IPS-15b (cell line): ENCODE measurements at regions not wholly inside any gene's neighbourhood (a gene's known extent, or its start where the extent isn't known, plus 50 kb on each side); places are given as distances from the start of the nearest gene placed in this dataset.

Experiments used
- H3K27me3 ChIP-seq: one replicate; pipeline ENCODE4 v1.6.1; 2013; ENCODE audit warnings: low read length; ENCODE audit not compliant: control insufficient read depth, insufficient read depth
- H3K36me3 ChIP-seq: one replicate; pipeline ENCODE4 v1.6.1; 2013; ENCODE audit warnings: low read length; ENCODE audit not compliant: control insufficient read depth, insufficient read depth
- H3K4me1 ChIP-seq: one replicate; pipeline ENCODE4 v1.6.1; 2013; ENCODE audit warnings: mild to moderate bottlenecking, low read length; ENCODE audit not compliant: control insufficient read depth, insufficient read depth
- H3K4me3 ChIP-seq: one replicate; pipeline ENCODE4 v1.5.1; 2013; ENCODE audit warnings: low read depth, low read length
- H3K9ac ChIP-seq: one replicate; pipeline ENCODE4 v1.6.1; 2013; ENCODE audit warnings: low read depth, mild to moderate bottlenecking, low read length
- H3K9me3 ChIP-seq: one replicate; pipeline ENCODE4 v1.6.1; 2013; ENCODE audit warnings: mild to moderate bottlenecking, low read length; ENCODE audit not compliant: control insufficient read depth, insufficient read depth

DNA sequence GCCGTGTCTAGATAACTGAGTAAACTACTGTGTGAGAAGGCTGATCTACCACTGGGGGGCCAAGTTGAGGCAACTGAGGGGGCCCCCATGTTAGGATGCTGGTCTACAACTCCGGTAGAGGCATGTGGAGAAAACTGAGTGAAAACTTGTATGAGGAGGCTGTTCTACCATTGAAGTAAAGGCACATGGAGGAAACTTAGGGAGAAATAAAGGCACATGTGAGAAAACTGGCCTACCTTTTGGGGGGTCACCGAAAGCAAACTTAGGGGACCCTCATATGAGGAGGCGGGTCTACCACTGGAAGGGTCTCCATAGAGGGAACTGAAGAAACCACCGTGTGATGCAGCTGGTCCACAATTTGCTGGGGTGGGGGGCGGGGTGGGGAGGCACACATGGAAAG lies 155.2 kb downstream of the FBLN2 start:
- Histone ChIP-seq H3K36me3 (no peaks in the 10 kb centered on the region), H3K9me3 (no peaks in the 10 kb centered on the region), H3K27me3 (no peaks in the 10 kb centered on the region), H3K4me1 (peaks cover 2% of the 10 kb centered on the region), H3K9ac (no peak overlapping the region), H3K4me3 (no peak overlapping the region)

DNA sequence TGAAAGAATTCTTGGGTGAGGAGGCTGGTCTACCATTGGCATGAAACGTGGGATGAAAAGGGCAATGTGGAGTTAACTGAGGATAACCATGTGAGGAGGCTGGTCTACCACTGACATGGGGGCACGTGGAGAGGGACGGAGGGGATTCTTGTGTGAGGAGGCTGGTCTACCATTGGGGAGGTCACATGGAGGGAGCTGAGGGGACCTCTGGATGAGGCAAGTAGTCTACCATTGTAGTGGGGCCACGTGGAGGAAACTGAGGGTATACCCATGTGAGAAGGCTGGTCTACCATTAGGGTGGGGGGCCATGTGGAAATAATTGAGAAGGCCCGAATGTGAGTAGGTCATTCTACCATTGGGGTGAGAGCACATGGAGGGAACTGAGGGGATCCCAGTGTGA lies 154.1 kb downstream of the FBLN2 start:
- H3K27me3 ChIP-seq: no peaks in the 10 kb centered on the region
- H3K36me3 ChIP-seq: no peaks in the 10 kb centered on the region
- no peak overlapping the region for H3K9ac ChIP-seq
- H3K4me3 ChIP-seq: no peak overlapping the region
- peaks cover 5% of the 10 kb centered on the region for H3K4me1 ChIP-seq
- no peaks in the 10 kb centered on the region for H3K9me3 ChIP-seq

DNA sequence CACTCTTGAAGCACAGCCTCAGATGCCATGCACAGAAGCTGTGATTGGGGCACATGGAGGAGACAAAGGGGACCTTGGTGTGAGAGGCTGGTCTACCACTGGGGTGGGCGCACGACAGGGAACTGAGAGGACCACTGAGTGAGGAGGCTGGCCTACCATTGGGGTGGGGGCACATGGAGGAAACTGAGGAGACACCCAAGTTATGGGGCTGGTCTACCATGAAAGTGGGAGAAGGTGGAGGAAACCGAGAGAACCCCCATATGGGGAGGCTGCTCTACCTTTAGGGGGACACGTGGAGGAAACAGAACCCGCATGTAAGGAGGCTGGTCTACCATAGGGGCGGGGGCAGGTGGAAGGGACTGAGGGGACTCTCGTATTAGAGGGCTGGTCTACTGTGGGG lies 153.4 kb downstream of the FBLN2 start:
- no peaks in the 10 kb centered on the region for H3K27me3 ChIP-seq
- H3K4me1 ChIP-seq: peaks cover 5% of the 10 kb centered on the region
- H3K9me3 ChIP-seq: no peaks in the 10 kb centered on the region
- H3K9ac ChIP-seq: no peak overlapping the region
- no peaks in the 10 kb centered on the region for H3K36me3 ChIP-seq
- no peak overlapping the region for H3K4me3 ChIP-seq

DNA sequence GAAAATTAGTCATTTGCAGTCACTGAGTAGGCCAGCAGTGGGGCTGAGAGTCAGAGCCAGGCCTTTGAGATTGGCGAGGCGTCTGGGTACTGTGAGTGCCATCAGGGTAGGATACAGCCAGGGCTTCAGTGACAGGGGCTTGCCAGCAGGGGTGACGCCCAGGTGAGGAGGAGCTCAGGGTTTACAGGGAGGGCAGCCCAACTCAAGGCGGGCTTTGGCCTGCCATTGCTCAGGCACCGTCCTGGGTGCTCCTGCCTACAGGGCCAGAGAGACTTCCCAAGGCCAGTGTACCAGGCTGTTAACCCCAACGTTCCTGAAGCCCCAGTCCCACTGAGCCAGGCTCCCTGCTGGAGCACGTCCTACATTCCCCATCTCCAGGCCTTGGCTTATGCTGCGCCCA lies 152.0 kb downstream of the FBLN2 start:
- no peaks in the 10 kb centered on the region for H3K9me3 ChIP-seq
- no peak overlapping the region for H3K4me3 ChIP-seq
- H3K4me1 ChIP-seq: peaks cover 5% of the 10 kb centered on the region
- H3K9ac ChIP-seq: no peak overlapping the region
- H3K36me3 ChIP-seq: no peaks in the 10 kb centered on the region
- H3K27me3 ChIP-seq: no peaks in the 10 kb centered on the region

DNA sequence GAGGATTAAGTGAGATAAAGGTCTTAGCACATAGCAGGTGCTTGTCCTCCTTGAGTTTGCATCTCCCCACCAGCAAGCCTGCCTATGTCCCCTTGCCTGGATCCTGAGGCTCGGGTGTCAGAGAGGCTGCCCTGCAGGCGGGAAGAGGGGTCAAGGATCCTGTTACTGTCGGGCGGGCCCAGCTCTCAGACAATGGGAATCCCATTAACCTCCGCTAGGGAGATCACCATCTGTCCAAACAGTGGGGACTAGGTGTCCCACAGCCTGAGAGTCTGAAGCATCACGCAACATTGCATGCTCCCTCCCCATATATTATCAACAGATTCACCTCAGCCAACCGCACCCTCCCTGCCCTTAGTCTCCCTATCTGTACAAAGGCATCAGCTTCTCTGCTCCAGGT lies 151.4 kb downstream of the FBLN2 start:
- H3K27me3 ChIP-seq: no peaks in the 10 kb centered on the region
- H3K9ac ChIP-seq: no peak overlapping the region
- peaks cover 5% of the 10 kb centered on the region for H3K4me1 ChIP-seq
- no peak overlapping the region for H3K4me3 ChIP-seq
- no peaks in the 10 kb centered on the region for H3K9me3 ChIP-seq
- no peaks in the 10 kb centered on the region for H3K36me3 ChIP-seq

DNA sequence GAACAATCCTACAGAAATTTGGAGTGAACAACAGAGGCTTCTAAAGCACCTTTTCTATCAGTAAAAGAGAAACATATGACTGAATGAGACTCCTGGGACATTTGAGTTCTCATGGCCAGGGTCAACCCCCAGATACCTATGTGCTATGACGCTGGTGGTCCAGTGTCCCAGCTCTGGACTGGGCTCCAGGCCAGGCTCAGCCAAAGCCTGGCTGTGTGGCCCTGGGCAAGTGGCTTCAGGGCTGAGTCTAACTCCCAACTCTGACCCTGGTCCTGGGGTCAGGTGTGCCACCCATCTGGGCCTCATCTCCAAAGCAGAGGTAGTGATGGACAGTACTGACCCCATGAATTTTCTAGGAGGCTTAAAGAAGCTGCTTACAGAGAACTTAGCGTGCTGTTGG lies 147.8 kb downstream of the FBLN2 start:
- H3K27me3 ChIP-seq: no peaks in the 10 kb centered on the region

DNA sequence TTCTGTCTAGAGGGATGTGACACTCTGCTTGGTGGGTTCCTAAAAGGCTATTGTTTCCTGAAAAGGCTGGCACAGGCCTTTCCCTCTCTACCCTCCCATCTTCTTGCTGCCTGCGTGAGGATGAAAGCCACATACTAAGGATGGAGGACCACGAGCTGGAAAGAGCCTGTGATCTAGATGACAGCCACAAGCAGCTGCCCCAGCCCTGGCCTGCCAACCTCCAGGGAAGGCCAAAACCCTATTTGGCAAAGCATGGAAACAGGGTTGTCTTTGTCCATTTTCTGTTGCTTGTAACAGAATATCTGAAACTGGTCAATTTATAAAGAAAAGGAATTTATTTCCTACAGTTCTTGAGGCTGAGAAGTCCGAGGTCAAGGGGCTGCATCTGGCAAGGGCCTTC lies 144.5 kb downstream of the FBLN2 start:
- Histone ChIP-seq H3K36me3 (no peaks in the 10 kb centered on the region), H3K27me3 (no peaks in the 10 kb centered on the region), H3K9me3 (no peaks in the 10 kb centered on the region), H3K4me3 (no peak overlapping the region), H3K9ac (no peak overlapping the region), H3K4me1 (peaks cover 2% of the 10 kb centered on the region)

More for the DNA sequence above, 147.8 kb downstream of the FBLN2 start:
- H3K9me3 ChIP-seq: no peaks in the 10 kb centered on the region
- peaks cover 5% of the 10 kb centered on the region for H3K4me1 ChIP-seq
- H3K4me3 ChIP-seq: no peak overlapping the region
- H3K9ac ChIP-seq: no peak overlapping the region
- H3K36me3 ChIP-seq: no peaks in the 10 kb centered on the region

DNA sequence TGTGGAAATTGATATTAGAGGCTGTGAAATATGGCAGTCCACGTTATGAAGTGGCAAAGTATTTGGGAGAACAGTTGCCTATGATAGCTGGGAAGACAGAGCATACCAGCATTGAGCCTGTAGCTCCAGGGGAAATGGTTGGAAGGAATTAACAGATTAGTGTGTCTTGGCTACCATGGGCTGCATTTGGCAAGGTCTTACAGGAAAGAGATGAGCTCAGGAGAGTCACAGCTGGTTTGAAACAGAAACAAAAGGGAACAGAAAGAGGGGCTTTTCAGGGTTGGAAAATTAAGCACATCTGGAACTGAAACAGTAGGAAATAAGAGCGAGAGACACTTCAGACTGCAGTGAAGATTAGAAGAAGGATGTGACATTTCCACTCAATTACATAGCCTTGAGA lies 141.7 kb downstream of the FBLN2 start:
- Histone ChIP-seq H3K4me3 (no peak overlapping the region), H3K36me3 (no peaks in the 10 kb centered on the region), H3K27me3 (no peaks in the 10 kb centered on the region), H3K9me3 (no peaks in the 10 kb centered on the region), H3K9ac (no peak overlapping the region), H3K4me1 (no peaks in the 10 kb centered on the region)

DNA sequence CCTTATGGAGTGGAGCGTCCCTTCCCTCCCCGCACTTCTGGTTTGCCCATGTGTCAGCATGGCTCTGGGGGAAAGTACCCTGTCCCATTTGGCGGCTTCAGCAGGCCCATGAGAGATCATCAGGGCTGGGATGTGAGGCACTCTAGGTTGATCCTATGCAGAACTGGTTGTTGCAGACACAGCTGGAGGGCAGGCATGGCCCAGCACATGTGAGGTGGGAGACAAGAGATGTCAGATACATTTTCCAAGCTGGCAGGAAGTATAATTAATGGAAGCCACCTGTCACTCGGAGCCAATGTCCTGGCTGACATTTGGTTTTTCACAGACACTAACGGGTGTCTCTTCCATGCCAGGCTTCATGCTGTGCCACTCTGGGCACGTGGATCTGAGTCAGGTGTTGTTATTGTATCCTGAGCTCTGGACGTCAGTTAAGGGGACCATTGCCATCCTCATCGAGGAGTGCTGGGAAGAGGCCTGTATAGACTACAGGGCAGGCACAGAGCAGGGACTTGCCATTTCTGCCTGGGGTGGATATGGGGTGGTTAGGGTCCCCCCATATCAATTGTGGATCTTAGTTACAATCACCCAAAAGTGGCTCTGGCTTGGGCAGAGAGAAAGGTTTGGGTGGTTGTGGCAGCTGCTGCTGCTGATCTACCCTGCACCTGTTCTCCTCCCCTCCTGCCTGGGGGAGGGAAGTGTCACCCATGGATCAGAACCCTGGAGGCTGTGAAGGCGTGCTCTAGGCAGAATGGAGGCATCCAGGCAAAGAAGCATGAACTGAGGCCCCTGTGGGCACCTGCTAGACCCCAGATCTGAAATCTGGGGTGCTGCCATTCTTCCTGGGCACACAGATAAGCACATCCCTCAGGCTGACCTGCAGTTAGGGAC lies 140.7 kb downstream of the FBLN2 start:
- H3K36me3 ChIP-seq: no peaks in the 10 kb centered on the region
- H3K4me3 ChIP-seq: no peak overlapping the region
- no peak overlapping the region for H3K9ac ChIP-seq
- no peaks in the 10 kb centered on the region for H3K4me1 ChIP-seq
- no peaks in the 10 kb centered on the region for H3K9me3 ChIP-seq
- H3K27me3 ChIP-seq: no peaks in the 10 kb centered on the region

DNA sequence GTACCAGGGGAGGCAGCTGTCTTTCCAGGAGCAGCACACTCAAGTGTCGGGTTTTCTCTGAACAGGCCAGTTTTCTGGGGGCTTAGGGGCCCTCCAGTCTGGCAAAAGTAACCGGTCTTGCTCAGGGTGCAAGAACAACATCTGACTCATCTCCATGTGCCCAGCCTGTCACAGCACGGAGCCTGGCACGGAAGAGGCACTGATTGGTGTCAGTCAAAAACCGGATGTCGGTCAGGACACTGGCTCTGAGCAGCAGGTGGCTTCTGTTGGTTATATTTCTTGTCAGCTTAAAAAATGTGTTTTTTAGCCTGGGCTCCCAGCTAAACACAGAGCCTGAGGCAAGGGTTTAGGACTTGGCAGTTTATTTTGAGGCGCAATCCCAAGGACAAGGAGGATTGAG lies 139.9 kb downstream of the FBLN2 start:
- no peaks in the 10 kb centered on the region for H3K9me3 ChIP-seq
- no peaks in the 10 kb centered on the region for H3K36me3 ChIP-seq
- H3K4me1 ChIP-seq: no peaks in the 10 kb centered on the region
- no peak overlapping the region for H3K9ac ChIP-seq
- H3K4me3 ChIP-seq: no peak overlapping the region
- no peaks in the 10 kb centered on the region for H3K27me3 ChIP-seq

DNA sequence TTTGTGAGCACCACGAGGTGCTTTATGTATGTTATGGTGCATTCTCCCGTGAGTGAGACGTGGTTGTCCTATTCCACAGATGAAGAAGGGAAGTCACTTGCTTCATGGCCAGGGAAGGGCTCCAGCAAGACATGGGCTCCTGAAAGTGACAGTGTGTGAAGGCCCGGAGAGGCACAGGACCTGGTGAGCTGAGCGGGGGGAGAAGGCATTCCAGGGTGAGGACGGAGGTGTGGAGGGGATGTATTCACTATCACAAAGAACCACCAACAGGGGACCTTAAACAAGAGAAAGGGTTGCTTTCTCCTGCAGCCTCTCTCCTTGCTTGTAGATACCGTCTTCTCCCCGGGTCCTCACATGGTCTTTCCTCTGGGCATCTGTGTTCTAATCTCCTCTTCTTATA lies 139.1 kb downstream of the FBLN2 start:
- Histone ChIP-seq H3K36me3 (no peaks in the 10 kb centered on the region), H3K4me1 (no peaks in the 10 kb centered on the region), H3K4me3 (no peak overlapping the region), H3K27me3 (no peaks in the 10 kb centered on the region), H3K9me3 (no peaks in the 10 kb centered on the region), H3K9ac (no peak overlapping the region)
